HUES64 (cell line): ENCODE measurements at regions not wholly inside any gene's neighbourhood (a gene's known extent, or its start where the extent isn't known, plus 50 kb on each side); places are given as distances from the start of the nearest gene placed in this dataset.
"Not testable (repeated sequence)": the region's sequence is repeated elsewhere in the genome, so short reads cannot be mapped to it uniquely, and the experiment has no call there.

Source experiments
- H3K27ac ChIP-seq: 2 replicates; pipeline ENCODE4 v1.7.0; 2013; ENCODE audit warnings: low read depth, low read length, inconsistent platforms
- H3K27me3 ChIP-seq: 2 replicates; pipeline ENCODE4 v1.6.1; 2013; ENCODE audit warnings: mild to moderate bottlenecking, low read length; ENCODE audit not compliant: insufficient read depth
- H3K36me3 ChIP-seq: 2 replicates; pipeline ENCODE4 v1.6.1; 2013; ENCODE audit warnings: mild to moderate bottlenecking, low read length; ENCODE audit not compliant: insufficient read depth
- H3K4me1 ChIP-seq: 2 replicates; pipeline ENCODE4 v1.6.1; 2013; ENCODE audit warnings: mild to moderate bottlenecking, low read length, moderate library complexity; ENCODE audit not compliant: insufficient read depth
- H3K4me3 ChIP-seq: 2 replicates; pipeline ENCODE4 v1.5.1; 2013; ENCODE audit warnings: mild to moderate bottlenecking, low read length, moderate library complexity
- H3K9ac ChIP-seq: 2 replicates; pipeline ENCODE4 v1.6.1; 2013; ENCODE audit warnings: mild to moderate bottlenecking, low read depth, low read length
- H3K9me3 ChIP-seq: 2 replicates; pipeline ENCODE4 v1.6.1; 2013; ENCODE audit warnings: low read depth, low read length; ENCODE audit not compliant: insufficient read depth
- WGBS: fragments of 150-250, 120-280 bp; methylation state at CpG from one replicate; pipeline ENCODE4 v1.1.7; 2013; ENCODE audit warnings: missing lambda C conversion rate; 5-methylcytosine and 5-hydroxymethylcytosine counted together

GRCh38 chrX:117680286-117680685 is 436.3 kb downstream of the KLHL13 start:
- H3K4me1 ChIP-seq, result no peaks in the 10 kb centered on the region
- WGBS, result no CpG with 5 or more reads among the region's 1 CpG
- no peak overlapping the region for H3K4me3 ChIP-seq
- H3K9ac ChIP-seq, result no peak overlapping the region
- H3K36me3 ChIP-seq, result no peaks in the 10 kb centered on the region
- no peak overlapping the region for H3K27ac ChIP-seq
- no peaks in the 10 kb centered on the region for H3K27me3 ChIP-seq
- no peaks in the 10 kb centered on the region for H3K9me3 ChIP-seq

GRCh38 chrX:117653396-117653795 is 463.2 kb downstream of the KLHL13 start:
- H3K9ac ChIP-seq, result no peak overlapping the region
- no peaks in the 10 kb centered on the region for H3K9me3 ChIP-seq
- no peaks in the 10 kb centered on the region for H3K36me3 ChIP-seq
- H3K27me3 ChIP-seq, result no peaks in the 10 kb centered on the region
- no peaks in the 10 kb centered on the region for H3K4me1 ChIP-seq
- no peak overlapping the region for H3K4me3 ChIP-seq
- no peak overlapping the region for H3K27ac ChIP-seq

GRCh38 chrX:117645639-117646038 is 471.0 kb downstream of the KLHL13 start:
- H3K27ac ChIP-seq, result no peak overlapping the region
- H3K36me3 ChIP-seq, result no peaks in the 10 kb centered on the region
- no peaks in the 10 kb centered on the region for H3K9me3 ChIP-seq
- 84% methylated on average over 1 of the region's 1 CpG for WGBS
- no peaks in the 10 kb centered on the region for H3K4me1 ChIP-seq
- no peak overlapping the region for H3K4me3 ChIP-seq
- no peak overlapping the region for H3K9ac ChIP-seq
- no peaks in the 10 kb centered on the region for H3K27me3 ChIP-seq

GRCh38 chrX:117641913-117642656 is 474.5 kb downstream of the KLHL13 start:
- 95% methylated on average over 5 of the region's 6 CpGs for WGBS
- H3K4me3 ChIP-seq, result no peak overlapping the region
- no peaks in the 10 kb centered on the region for H3K36me3 ChIP-seq

GRCh38 chrX:117636826-117637225 is 479.8 kb downstream of the KLHL13 start:
- H3K27me3 ChIP-seq, result no peaks in the 10 kb centered on the region
- no peaks in the 10 kb centered on the region for H3K36me3 ChIP-seq
- no peak overlapping the region for H3K27ac ChIP-seq
- no peaks in the 10 kb centered on the region for H3K4me1 ChIP-seq
- no peak overlapping the region for H3K9ac ChIP-seq
- no peaks in the 10 kb centered on the region for H3K9me3 ChIP-seq
- WGBS, result no CpG with 5 or more reads among the region's 1 CpG
- H3K4me3 ChIP-seq, result no peak overlapping the region

More at GRCh38 chrX:117641913-117642656, 474.5 kb downstream of the KLHL13 start:
- no peaks in the 10 kb centered on the region for H3K27me3 ChIP-seq
- no peak overlapping the region for H3K9ac ChIP-seq
- no peaks in the 10 kb centered on the region for H3K9me3 ChIP-seq
- H3K4me1 ChIP-seq, result no peaks in the 10 kb centered on the region
- no peak overlapping the region for H3K27ac ChIP-seq

GRCh38 chrX:117633277-117633676 is 483.3 kb downstream of the KLHL13 start:
- H3K27ac ChIP-seq, result no peak overlapping the region
- H3K4me1 ChIP-seq, result no peaks in the 10 kb centered on the region
- no peaks in the 10 kb centered on the region for H3K9me3 ChIP-seq
- no peak overlapping the region for H3K9ac ChIP-seq
- WGBS, result no CpG with 5 or more reads among the region's 1 CpG
- no peak overlapping the region for H3K4me3 ChIP-seq
- no peaks in the 10 kb centered on the region for H3K27me3 ChIP-seq
- no peaks in the 10 kb centered on the region for H3K36me3 ChIP-seq

- no peak overlapping the region for H3K9ac ChIP-seq
- H3K9me3 ChIP-seq, result no peaks in the 10 kb centered on the region
- H3K27me3 ChIP-seq, result no peaks in the 10 kb centered on the region
- no peaks in the 10 kb centered on the region for H3K36me3 ChIP-seq
- H3K4me1 ChIP-seq, result no peaks in the 10 kb centered on the region
- H3K27ac ChIP-seq, result no peak overlapping the region
- no peak overlapping the region for H3K4me3 ChIP-seq
- WGBS, result 90% methylated on average over 3 of the region's 3 CpGs
These were observed 488.2 kb downstream of the KLHL13 start for GRCh38 chrX:117628381-117628780.

GRCh38 chrX:117610806-117611205 is 505.8 kb downstream of the KLHL13 start:
- 94% methylated on average over 3 of the region's 3 CpGs for WGBS
- Histone ChIP-seq H3K27ac (no peak overlapping the region), H3K36me3 (no peaks in the 10 kb centered on the region), H3K9ac (no peak overlapping the region), H3K27me3 (no peaks in the 10 kb centered on the region), H3K9me3 (no peaks in the 10 kb centered on the region), H3K4me1 (no peaks in the 10 kb centered on the region), H3K4me3 (no peak overlapping the region)

- Histone ChIP-seq H3K36me3 (no peaks in the 10 kb centered on the region), H3K27me3 (no peaks in the 10 kb centered on the region), H3K9me3 (no peaks in the 10 kb centered on the region), H3K9ac (no peak overlapping the region), H3K4me3 (no peak overlapping the region), H3K27ac (no peak overlapping the region), H3K4me1 (no peaks in the 10 kb centered on the region)
- 100% methylated on average over 3 of the region's 3 CpGs for WGBS
These were observed 506.6 kb downstream of the KLHL13 start for GRCh38 chrX:117610049-117610448.

- Histone ChIP-seq H3K4me3 (no peak overlapping the region), H3K36me3 (no peaks in the 10 kb centered on the region), H3K27ac (no peak overlapping the region)
These were observed 509.0 kb downstream of the KLHL13 start for GRCh38 chrX:117607561-117607960.

GRCh38 chrX:117606101-117606500 is 510.5 kb downstream of the KLHL13 start:
- H3K9ac ChIP-seq, H3K9me3 ChIP-seq, H3K27me3 ChIP-seq, H3K36me3 ChIP-seq, H3K4me3 ChIP-seq, H3K4me1 ChIP-seq, H3K27ac ChIP-seq: not testable (repeated sequence)

More at GRCh38 chrX:117607561-117607960, 509.0 kb downstream of the KLHL13 start:
- H3K9ac ChIP-seq, result no peak overlapping the region
- H3K4me1 ChIP-seq, result no peaks in the 10 kb centered on the region
- H3K27me3 ChIP-seq, result no peaks in the 10 kb centered on the region
- H3K9me3 ChIP-seq, result no peaks in the 10 kb centered on the region

GRCh38 chrX:117570160-117570559 is 546.5 kb downstream of the KLHL13 start:
- no peaks in the 10 kb centered on the region for H3K27me3 ChIP-seq
- no peak overlapping the region for H3K27ac ChIP-seq
- no peaks in the 10 kb centered on the region for H3K9me3 ChIP-seq
- no peak overlapping the region for H3K9ac ChIP-seq
- no peaks in the 10 kb centered on the region for H3K4me1 ChIP-seq
- no peak overlapping the region for H3K4me3 ChIP-seq
- no peaks in the 10 kb centered on the region for H3K36me3 ChIP-seq
